ENCODE measurements at regions not wholly inside any gene's neighbourhood (a gene's known extent, or its start where the extent isn't known, plus 50 kb on each side); places are given as distances from the start of the nearest gene placed in this dataset.

GRCh38 chr3:40841131-40841530 is 316.4 kb downstream of the ZNF621 start:
- no peak for TF ChIP-seq CTCF (conservative IDR thresholded peaks at IDR 0.05 in 1 of 2, IDR thresholded peaks at IDR 0.05 in 1 of 2; ENCODE audit: low read depth in 1 of 2, low read length in 2 of 2)
- no peak for TF ChIP-seq EZH2 (IDR thresholded peaks at IDR 0.05; ENCODE audit: low read length, missing control alignments)

All from fibroblast of lung (primary cell).